ENCODE measurements at regions not wholly inside any gene's neighbourhood (a gene's known extent, or its start where the extent isn't known, plus 50 kb on each side); places are given as distances from the start of the nearest gene placed in this dataset.
"Not testable (repeated sequence)": the region's sequence is repeated elsewhere in the genome, so short reads cannot be mapped to it uniquely, and the experiment has no call there.

DNA sequence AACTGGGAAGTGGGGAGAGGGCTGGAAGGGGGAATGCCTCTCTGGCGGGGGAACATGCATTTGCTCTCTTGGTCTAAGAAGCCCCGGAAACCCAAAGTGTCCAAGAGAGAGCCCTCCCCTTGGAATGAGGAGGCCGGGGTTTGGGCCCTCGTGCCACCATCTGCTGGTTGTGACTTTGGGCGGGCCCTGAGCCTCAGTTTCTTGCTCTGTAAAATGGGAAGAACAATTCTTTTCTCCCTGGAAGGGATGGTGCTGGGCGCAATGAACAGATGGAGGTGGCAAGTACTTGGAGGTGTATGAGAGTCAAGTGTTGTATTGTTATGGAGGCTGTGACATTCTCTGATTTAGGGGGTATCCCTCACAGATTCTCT lies 69.9 kb upstream of the TARDBP start:
- DNase-seq = no peak

DNA sequence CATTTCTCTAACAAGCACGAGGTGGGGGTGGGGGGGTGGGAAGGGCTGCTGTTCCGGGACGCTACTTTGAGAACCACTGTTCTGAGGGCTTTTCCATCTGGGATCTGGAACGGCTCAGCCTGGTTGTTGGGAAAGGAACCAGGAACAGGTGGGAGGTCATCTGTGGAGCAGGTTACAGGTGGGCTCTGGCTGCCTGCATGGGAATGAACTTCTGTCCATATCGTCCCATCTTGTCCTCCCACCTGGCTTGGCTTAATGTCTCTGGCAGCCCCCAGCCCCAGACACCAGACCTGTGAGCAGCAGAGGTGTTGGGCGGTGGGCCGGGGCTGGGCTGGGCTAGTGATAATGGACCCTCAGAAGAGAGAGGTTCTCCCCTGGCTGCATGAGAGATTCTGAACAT lies 69.4 kb upstream of the TARDBP start:
- DNase-seq = no peak

GRCh38 chr1:10943991-10944730 lies 68.3 kb upstream of the TARDBP start:
- DNase-seq = peak; percentile 62

GRCh38 chr1:10945991-10946509 lies 66.4 kb upstream of the TARDBP start:
- no peak for DNase-seq

DNA sequence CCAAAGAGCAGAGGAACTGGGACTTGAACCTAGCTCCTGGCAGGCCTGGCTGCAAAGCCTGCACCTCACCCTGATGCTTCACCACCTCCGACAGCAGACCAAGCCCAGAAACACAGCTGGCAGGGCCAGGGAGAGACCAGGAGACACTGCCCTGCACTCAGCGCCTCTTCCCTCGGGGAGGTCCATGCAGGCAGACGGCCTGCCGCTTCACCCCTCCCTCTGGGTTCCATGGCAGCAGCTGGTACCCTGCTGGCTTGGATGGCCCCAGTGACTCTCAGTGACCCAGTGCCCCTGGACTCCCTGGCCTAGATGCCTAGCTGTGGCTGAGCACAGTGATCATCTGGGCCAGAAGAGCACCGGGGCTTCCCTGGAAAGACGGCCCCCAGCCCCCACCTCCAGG lies 65.3 kb upstream of the TARDBP start:
- DNase-seq = no peak

DNA sequence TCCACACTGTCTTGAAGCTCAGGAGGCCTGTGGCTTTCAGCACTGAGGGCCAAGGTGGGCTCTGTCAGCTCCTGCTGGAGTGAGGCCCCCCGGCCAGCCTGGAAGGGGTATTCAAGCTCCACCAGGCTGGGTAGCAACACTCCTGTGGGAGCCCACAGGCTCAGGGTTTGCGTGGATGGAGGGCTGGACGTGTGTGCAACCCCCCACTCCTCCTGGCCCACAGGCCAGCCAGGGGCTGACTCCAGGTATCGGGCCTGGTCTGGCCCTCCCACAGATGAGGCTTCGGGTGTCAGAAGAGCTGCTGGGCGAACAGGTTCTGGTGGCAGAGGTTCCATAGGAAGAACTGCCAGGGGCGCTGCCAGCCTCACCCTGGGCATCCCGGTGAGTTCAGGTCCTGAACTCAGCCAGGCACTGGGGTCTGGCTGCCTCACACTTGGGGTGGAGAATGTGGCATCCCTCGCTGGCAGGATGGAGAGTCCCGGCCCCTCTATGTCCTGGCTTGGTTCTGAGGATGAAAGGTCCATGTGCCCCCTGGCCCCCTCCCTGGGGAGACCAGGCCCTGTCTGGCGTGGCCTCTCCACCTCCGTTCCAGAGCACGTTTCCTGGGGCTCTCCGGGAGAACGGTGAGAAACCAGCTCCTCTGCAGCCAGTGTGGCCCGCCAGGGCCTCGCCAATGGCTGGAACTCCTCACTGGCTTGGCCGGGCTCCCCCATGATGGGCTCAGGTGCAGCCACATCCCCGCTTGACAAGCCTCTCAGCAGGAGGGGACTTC lies 64.6 kb upstream of the TARDBP start:
- DNase-seq = no peak

- no peak for DNase-seq
Observed at GRCh38 chr1:10948463-10948775, 64.0 kb upstream of the TARDBP start.

DNA sequence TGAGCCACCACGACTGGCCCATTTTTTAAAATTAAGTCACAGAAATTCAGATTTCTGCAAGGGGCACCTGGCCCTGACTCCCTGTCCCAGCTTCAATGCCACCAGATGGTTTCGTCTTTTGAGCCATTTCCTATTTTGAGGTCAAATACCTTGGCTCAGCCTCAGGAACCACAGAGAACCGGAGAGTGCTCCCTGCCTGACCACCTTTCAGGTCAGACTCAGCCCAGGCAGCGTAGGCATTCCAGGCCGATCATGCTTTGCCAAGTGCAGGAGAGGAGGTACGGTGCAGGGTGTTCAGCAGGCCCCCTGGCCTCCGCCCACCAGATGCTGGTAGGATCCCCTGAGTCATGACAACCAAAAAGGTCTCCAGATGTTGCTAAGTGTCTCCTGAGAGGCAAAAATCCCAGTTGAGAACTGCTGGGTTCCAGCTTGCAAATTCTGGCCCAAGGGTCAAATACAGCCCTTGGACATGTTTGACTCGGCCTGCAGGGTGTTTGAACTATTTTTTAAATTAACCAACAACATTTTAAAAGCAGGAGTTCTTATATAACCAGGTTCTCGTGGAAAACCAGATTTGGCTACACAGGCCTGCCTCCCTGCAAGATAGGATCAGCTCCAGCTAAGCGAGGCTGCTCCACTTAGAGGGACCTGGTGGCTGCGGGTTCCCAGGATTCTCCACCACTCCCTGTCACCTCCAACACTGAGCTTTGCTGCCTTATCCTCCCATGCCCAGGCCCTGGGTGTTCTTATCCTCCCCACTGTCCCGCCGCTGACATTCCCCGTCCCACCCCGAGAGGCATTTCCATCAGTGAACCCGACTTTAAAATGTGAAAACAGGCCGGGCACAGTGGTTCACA lies 61.9 kb upstream of the TARDBP start:
- DNase-seq = no peak

DNA sequence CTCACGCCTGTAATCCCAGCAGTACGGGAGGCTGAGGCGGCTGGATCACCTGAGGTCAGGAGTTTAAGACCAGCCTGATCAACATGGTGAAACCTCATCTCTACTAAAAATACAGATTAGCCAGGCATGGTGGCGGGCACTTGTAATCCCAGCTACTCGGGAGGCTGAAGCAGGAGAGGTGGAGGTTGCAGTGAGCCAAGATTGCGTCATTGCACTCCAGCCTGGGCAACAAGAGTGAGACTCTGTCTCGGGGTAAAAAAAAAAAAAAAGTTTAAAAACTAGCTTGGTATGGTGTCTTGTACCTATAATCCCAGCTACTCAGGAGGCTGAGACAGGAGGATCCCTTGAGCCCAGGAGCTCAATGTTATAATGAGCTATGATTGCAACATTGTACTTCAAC lies 61.2 kb upstream of the TARDBP start:
- DNase-seq = not testable (repeated sequence)

GRCh38 chr1:10951961-10952360 lies 60.5 kb upstream of the TARDBP start:
- DNase-seq = no peak

- DNase-seq = no peak
Observed at GRCh38 chr1:10953505-10954193, 58.8 kb upstream of the TARDBP start.

DNA sequence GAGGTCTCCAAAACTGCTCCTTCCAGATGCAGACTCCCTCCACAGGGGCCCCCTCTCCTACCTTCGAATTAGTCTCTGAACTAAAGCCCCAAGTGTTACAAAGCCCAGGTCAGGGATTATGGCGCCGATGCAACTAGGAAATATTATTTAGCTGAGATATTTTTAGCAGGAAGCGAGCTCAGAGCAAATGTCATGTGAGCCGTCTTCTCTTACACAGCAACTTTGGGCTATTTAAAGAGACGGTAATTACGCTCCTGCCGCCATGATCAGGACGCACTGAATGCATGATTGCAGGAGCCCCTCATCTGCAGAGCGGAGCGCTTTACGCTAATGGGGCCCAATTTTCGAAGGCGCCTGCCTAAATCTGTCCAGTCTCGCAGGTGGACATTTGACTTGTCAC lies 55.3 kb upstream of the TARDBP start:
- no peak for DNase-seq

- DNase-seq = peak; percentile 92
Observed at GRCh38 chr1:10958614-10959013, 53.8 kb upstream of the TARDBP start.

GRCh38 chr1:10960411-10961299 lies 51.8 kb upstream of the TARDBP start:
- DNase-seq = no peak

- DNase-seq = no peak
Observed at GRCh38 chr1:10961300-10961833, 51.1 kb upstream of the TARDBP start.

- DNase-seq = peak; percentile 85
Observed at GRCh38 chr1:10962483-10962882, 50.0 kb upstream of the TARDBP start.

Data from NCI-H1417 treated with DMSO at 0.1 percent for 48 hours (cell line).